NB4 (cell line): ENCODE measurements at regions not wholly inside any gene's neighbourhood (a gene's known extent, or its start where the extent isn't known, plus 50 kb on each side); places are given as distances from the start of the nearest gene placed in this dataset.

Experiments used
- TF ChIP-seq, protein P1 (sequence below): IDR thresholded peaks from 2 replicates; pipeline ENCODE4 v1.6.1; 2011; ENCODE audit warnings: low read depth, low read length
- TF ChIP-seq, protein P2 (sequence below): IDR thresholded peaks from one replicate; pipeline ENCODE4 v1.5.1; 2012; ENCODE audit warnings: low read depth, low read length

DNA sequence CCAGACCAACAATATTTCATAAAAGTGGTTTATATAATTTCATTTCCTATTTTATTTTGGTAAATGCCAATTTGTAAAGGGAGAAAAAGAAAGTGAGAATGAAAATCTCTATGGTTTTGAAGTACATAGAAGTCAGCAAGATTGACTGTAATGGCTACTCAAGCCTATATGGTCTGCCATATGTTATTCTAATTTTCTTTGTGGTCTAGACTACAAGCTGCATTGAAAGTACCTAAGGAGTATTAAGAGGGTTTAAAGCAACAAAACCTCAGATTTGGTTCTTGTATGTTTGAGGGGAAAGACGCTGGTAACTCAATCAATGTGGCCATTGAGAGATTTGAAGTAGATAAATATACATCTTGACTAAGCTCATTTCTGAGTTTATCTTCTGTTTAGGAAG is 193.5 kb upstream of the EYA4 start:
- TF ChIP-seq, protein P1, sequence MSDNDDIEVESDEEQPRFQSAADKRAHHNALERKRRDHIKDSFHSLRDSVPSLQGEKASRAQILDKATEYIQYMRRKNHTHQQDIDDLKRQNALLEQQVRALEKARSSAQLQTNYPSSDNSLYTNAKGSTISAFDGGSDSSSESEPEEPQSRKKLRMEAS, result no peak
- TF ChIP-seq, protein P2, sequence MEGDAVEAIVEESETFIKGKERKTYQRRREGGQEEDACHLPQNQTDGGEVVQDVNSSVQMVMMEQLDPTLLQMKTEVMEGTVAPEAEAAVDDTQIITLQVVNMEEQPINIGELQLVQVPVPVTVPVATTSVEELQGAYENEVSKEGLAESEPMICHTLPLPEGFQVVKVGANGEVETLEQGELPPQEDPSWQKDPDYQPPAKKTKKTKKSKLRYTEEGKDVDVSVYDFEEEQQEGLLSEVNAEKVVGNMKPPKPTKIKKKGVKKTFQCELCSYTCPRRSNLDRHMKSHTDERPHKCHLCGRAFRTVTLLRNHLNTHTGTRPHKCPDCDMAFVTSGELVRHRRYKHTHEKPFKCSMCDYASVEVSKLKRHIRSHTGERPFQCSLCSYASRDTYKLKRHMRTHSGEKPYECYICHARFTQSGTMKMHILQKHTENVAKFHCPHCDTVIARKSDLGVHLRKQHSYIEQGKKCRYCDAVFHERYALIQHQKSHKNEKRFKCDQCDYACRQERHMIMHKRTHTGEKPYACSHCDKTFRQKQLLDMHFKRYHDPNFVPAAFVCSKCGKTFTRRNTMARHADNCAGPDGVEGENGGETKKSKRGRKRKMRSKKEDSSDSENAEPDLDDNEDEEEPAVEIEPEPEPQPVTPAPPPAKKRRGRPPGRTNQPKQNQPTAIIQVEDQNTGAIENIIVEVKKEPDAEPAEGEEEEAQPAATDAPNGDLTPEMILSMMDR, result no peak
